HG02610 (cell line): ENCODE measurements at regions not wholly inside any gene's neighbourhood (a gene's known extent, or its start where the extent isn't known, plus 50 kb on each side); places are given as distances from the start of the nearest gene placed in this dataset.

ENCODE experiments used
- ATAC-seq: cut with Tn5 transposase; IDR thresholded peaks from one replicate; pipeline ENCODE4 v1.9.1; 2021; ENCODE audit warnings: mild to moderate bottlenecking, moderate library complexity; ENCODE audit not compliant: unreplicated experiment

DNA sequence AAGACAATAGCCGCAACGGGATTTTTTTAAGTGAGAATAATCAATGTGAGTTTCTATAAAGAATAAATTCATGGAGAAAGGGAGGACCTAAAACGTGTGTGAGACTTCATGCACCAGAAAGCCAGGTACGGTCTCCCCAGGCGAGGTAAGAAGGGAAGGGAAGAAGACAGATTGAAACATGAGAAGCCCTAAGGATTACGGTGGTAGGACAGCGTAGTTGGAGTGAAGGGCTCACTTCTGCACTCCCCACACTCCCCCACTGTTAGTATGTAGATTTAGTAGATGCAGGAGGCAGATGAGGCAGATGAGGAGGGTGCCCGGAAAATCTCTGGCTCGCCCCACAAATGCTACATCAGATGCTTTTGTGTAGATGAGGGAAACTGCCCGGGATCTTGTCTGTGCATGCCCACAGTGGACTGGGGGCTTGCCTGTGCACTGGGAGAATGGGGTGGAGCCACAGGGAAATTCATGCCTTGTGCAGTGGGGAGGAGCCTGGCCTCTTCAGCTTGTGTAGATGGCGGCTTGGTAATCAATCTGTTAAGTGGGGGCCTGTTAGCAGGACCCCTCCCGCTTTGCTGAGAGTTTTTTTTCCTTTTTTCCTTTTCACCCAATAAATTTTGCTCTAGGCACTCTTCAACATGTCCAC is 1544.5 kb upstream of the TENM3 start:
- no peak for ATAC-seq

DNA sequence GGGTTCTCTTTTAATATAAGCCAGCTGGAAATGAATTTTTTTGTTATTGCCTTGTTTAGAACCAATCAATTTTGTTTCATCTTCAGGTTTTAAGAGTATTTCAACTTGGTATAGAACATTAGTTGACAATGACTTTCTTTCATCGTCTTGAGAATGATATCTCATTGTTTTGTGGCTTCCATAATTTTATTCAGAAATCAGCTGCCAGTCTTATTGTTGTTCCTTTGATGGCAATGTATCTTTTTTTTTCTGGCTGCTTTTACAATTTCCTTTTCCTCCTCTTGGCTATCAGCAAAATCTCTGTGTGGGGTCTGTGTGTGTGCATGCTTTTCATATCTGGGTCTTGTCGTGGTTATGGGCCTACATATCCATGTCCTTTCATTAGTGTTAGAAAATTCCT is 1536.4 kb upstream of the TENM3 start:
- no peak for ATAC-seq

DNA sequence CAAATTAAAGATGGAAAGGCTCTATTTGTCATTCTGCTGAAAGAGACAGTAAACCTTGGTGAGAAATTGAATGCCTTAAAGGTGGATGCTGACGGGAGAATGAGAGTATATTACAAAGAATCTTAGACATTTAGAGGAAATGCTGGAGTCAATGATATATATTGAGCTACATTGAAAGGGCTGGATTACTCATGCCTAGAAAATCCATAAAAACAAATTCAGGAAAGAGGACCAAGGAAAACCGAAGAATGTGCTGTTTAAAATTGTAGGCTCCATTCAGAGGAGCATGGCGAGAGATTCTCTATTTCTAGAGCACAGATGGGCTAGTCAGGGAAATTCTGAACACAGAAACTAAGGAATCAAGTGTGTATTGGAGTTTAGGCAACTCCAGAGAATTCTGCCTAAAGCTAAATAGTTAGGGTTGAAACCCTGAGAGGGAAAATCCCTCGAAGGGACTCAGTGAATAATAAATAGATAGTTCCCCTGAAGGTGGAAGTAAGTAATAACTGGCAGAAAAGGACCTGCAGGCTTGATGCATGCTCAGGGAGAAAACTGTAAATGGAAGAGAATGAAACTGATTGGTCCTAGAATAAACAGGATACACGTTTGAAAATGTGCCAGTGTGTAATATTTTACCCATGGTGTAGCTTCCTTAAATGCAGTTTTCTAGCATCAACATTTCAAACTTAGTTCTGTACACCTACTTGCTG is 1532.4 kb upstream of the TENM3 start:
- no peak for ATAC-seq

DNA sequence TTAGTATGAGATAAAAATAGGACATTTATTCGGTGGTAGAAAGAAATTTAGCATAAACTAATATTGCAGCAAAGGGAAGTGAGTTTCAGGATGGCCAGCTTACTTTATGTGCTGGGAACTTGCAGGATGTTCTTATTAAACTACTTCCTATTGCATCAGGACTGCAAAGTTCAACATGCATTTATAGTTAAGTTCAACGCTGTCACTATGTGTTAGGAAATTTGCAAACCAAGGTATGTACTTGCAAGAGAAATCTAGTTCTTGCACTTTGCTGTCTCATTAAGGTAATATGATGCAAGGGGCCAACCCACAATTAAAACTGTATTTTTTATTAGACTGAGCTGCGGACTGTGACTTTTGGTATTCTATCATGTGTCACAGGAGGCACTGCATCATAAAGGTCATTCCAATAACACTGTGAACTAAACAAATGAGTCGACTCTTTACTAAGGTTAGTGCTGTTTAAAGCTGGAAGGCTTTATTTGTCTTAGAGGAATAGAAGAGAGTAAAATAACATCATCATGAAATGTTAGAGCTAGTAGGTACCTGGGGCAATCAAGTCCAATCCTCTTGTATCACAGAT is 1525.7 kb upstream of the TENM3 start:
- no peak for ATAC-seq

DNA sequence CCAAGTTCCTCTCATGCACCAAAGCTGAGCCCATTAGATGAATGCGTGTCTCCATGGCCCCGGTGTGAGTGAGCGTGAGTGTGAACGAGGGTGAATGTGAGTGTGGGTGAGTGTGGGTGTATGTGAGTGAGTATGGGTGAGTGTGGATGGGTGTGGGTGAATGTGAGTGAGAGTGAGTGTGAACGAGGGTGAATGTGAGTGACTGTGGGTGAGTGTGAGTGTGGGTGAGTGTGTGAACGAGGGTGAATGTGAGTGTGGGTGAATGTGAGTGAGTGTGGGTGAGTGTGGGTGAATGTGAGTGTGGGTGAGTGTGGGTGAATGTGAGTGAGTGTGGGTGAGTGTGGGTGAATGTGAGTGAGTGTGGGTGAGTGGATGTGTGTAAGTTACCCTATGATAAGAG is 1521.8 kb upstream of the TENM3 start:
- no peak for ATAC-seq

DNA sequence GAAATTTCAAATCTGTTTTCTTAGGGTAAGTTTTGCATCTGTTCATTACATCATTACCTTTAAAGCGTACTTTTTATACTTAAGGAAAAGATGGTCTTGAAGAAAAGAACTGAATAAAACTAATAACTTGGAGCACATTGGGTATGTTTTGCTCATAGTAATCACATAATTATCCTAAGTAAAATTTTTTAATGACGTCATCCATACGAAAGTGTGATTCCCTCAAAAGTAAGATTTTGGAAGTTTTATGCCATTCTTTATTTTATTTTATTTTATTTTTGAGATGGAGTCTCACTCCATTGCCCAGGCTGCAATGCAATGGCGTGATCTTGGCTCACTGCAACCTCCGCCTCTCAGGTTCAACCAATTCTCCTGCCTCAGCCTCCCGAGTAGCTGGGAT is 1516.6 kb upstream of the TENM3 start:
- ATAC-seq: no peak

DNA sequence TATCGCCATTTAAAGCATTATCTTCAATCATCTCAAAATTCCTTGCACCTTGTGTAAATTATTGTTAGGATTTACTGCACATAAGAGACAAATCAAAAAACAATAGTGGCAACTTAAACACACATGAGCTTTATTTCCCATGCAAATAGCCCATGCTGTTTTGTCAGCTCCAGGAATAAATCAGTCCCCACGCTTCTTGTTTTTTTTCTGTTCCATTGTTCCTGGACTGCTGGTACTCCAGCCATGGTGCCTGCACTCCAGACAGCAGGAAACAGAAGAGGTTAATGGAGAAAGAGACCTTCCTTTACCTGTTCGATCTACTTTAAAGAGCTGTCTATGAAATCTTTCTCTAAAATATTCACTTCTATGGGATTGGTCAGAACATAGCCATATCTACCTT is 1515.7 kb upstream of the TENM3 start:
- no peak for ATAC-seq

DNA sequence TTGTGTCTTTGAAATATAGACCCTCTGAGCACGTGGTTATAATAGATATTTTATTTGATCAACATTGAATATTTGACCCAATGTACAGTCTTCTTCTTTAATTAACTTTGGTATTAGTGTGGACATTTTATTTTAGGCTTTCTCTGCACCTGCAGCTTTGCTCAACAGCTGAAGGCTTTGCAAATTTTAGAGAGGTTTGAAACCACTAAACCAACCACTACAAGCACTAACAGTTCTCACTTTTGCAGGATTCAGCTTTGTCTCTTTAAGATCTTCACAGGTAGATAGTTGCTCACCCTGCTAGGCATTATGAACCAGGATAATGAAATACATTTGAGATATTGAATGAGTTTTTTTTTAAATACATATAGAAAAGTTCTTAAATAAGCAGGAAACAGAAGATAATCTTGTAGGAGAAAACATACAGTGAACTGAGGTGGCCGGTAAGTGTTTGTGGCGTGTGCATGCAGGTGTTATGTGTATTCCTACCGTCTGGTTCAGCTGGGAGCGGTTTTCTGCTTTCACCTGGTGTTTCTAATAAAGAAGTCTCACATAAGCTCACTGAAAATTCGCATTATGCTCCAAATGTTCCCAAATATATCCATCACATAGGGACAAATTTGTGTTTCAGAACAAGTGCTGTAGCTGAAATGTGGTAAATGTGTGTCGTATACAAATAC is 1508.3 kb upstream of the TENM3 start:
- no peak for ATAC-seq

DNA sequence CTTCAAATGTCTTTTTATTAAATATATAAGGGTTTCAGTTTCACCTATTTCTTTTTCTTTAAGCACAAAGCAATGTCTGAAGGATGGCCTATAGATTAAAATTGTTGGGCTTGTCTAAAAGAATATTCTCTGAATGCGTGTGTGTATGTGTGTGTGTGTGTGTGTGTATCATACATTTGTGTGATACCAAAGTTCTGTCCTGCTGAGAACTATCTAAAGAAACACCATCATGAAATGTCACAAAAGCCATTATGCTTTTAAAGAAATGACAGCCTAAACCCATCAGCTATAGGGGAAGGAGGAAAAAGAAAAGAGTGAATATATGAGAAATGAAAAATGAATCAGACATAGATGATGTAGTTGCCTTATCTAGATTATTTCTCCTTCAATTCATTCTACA is 1501.5 kb upstream of the TENM3 start:
- no peak for ATAC-seq

DNA sequence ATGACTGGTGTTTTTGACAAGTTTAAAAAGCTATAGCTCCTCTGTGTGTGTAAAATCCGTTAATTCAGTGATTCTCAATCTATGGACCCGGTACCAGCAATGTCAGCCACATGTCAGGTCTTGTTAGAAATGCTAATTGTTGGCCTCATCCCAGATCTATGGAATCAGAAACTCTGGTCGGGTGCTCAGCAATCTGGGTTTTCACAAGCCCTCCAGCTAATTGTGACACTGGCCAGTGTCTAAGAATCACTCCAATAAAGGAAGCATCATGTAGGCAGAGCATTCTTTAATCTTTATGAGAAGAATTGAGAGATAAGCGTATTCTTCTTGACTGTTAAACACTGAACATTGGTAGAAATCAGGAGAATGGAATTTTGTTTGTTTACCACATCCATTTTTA is 1498.2 kb upstream of the TENM3 start:
- ATAC-seq: no peak

DNA sequence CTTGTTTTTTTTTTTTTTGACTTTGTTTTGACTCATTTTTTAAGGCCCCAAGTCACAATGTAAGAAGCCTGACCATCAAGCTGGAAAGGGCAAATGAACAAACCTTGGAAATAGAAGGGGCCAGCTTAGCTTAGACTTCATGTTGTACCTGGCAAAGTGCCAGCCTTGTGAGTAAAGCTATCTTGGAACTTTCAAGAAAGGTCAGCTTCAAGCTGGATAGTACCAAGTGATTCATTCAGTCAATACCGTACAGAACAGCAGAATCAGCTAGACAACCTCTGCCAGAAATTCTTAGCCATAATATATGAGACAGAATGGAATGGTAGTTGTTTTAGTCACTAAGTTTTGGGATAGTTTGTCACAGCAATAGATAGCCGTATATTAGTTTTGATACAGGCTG is 1492.2 kb upstream of the TENM3 start:
- no peak for ATAC-seq

DNA sequence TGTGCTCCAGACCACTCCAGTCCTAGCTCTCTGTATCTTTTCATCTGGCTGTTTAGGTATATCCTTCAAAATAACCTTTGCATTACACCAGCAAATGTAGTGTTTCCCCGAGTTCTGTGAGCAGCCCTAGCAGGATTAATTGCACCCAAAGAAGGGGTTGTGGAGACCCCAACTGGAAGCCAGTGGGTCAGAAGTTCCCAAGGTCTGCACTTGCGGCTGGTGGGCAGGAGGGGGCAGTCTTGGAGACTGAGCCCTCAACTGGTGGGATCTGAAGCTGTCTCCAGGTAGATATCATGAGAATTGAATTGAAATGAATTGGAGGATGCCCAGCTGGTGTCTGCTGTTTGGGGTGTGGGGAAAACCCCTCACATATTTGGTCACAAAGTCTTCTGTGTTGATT is 1485.3 kb upstream of the TENM3 start:
- no peak for ATAC-seq

DNA sequence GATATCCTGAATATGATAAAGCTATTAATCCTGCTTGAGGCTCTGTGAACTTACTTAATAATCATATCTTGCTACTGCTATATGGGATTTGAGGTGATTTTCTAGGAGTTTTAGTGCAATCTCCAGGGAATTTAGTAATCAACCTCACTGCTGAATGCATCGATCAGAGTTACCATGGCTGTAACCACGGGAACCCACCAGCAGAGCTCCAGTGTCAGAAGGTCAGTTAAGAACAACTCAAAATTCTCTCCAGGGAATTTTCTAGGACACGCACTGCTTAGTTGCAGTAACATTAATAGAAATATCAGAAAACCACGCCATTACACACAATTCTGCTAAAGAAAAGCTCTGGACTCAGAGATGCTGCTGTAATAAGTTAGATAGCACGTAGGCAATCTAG is 1477.2 kb upstream of the TENM3 start:
- no peak for ATAC-seq

DNA sequence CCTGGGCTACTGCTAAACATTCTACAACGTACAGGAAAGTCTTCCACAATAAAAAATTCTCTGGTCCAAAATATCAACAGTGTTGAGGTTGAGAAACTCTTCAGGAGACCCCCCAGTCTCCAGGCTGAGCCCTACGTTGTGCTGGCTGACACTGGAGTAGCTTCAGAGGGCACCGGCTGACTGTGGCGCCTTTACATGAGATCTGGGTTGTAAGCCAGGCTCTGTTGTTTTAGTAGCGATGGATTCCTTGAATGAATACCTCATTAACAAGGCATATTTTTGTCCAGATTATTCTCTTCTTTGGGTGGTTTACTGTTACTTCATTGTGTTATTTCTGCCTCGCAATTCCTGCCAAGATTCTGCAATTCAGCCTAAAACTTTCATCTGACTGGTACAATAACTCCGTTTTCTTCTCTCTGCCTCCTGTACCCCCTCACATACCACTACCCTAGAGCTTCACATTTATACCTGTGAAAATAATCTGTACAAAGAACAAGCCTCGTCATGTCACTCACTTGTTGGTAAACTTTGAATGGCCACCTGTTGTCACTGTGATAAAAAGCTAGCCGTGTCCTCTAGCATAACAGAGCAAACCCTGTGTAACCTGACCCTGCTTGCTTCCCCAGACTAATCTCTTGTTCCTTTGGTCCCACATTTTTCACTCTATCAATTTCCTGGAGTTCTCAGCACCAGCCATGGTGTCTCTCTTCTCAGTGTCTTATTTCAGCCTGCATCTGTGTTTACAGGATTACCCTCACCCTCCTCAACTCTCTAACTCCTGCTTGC is 1476.1 kb upstream of the TENM3 start:
- no peak for ATAC-seq

DNA sequence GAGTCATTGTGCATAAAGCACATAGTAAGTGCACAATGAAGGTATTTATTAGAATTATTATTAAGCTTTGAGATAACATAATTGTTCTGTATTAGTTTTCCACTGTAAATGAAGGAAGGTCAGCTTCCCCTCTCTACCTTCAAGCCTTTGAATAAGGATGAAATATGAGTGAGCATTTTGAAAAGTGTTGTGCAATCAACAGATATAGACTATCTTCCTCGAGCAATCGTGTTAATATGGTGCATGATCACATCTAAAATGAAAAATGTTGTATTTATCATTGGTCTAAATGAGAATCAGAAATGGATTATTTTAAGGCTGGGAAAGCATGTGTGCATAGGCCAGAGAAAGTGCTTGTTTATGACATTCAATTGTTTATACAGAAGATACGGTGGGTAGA is 1474.6 kb upstream of the TENM3 start:
- no peak for ATAC-seq

DNA sequence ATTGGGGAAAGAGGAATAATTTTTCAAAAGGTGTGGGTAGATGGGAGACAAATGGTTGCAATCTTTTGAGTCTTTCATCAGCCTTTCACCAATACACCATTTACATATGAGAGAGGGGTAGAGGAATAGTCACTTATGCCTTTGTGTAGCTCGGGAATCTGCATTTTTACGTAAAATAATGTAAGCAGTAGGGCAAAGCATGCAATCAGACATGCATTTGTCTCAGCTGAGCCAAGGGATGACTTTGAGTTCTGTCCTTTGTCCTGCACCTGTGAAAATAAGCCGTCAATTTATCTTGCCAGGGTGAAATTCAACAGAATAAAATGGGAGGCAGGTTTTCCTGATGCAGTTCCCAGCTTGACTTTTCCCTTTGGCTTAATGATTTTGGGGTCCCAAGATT is 1473.4 kb upstream of the TENM3 start:
- no peak for ATAC-seq

DNA sequence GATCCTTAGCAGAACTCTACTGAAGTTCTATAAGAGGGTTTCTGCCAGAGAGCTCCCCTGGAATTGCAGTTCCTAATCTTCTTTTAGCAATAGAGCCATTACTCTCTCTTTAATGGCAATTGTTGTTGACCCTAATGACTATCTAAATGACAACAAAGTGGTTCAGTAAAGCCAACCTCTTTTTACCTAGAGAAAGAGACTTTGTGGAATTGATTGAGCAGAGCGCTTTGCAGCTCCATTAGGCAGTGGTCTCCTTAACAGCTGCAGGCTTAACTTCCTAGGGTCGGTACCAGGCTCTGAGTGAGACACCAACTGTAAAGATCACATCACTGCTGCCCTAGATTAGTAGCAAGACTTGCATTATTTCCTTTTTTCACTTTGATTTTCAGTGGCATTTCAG is 1472.9 kb upstream of the TENM3 start:
- ATAC-seq: no peak

DNA sequence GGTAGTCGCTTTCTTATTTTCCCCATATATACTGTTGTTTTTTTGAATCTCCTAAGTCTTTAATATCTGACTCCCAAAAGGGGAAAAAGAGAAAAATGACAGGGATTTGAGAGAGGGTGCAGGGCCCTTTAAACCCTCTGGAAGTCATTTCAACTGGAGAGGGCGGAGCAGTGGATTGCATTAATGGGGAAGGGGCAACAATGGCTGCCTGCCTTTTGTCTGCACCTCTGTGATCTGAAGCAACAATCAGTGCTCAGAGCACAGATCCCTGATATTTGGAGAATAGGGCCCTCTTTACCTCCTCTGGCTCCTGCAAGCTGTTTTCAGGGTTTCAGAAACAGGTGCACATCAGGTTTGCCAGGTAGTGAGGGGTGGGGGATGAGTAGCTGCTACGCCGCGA is 1458.3 kb upstream of the TENM3 start:
- no peak for ATAC-seq

DNA sequence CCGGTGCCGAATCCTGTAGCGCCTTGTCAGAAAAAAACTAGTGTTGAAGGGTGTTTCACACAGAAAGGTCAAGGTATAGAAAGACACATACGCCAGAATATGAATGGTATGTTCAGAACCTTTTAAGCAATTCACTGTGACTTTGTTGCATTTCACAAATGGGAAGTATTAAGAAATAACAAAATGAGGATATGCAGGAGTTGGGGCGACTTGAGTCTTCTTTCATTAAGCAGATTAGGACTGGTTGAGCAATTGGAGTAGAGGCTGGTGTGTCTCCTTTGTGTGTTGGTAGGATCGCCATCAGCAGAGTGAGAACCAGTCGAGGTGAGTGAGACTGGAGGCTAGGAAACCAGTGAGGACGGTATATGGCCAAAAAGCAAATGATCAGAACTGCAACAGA is 1454.5 kb upstream of the TENM3 start:
- ATAC-seq: no peak

DNA sequence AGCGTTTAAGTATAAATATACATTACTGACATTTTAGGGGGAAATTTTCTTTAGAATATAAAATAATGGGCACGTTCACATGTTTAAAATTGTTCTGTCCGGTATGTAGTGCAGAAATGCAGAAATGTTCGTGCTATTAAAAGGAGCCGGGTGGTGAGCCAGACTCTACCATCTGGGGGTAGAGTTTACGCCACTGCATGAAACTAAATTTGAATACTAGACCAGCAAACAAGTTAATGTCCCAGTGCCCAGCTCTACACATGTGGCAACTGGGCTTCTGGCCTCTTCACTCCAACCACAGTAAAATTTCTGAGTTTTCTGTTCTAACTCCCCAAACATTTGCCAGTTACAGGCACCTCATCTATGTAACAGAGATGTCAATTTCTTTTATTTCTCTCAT is 1453.3 kb upstream of the TENM3 start:
- ATAC-seq: no peak

DNA sequence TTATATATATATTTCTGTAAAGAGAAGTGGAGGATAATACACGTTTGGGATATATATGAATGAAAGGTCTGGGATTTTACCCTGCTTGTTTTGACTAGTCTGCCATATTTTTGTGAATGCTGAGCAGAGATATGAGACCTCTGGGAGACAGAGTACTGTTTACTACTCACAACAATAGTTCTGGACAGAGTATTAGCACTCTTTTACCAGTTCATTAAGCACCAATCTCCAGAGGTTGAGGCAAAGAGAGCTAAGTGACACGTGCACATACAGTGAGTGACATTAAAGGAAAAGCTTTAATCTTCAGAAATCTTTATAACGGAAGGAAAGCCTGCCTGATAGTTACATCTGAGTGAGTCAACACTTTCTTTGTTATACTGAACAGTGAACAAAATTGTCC is 1452.7 kb upstream of the TENM3 start:
- ATAC-seq: no peak
